ENCODE measurements at regions not wholly inside any gene's neighbourhood (a gene's known extent, or its start where the extent isn't known, plus 50 kb on each side); places are given as distances from the start of the nearest gene placed in this dataset.
"Not testable (repeated sequence)": the region's sequence is repeated elsewhere in the genome, so short reads cannot be mapped to it uniquely, and the experiment has no call there.

DNA sequence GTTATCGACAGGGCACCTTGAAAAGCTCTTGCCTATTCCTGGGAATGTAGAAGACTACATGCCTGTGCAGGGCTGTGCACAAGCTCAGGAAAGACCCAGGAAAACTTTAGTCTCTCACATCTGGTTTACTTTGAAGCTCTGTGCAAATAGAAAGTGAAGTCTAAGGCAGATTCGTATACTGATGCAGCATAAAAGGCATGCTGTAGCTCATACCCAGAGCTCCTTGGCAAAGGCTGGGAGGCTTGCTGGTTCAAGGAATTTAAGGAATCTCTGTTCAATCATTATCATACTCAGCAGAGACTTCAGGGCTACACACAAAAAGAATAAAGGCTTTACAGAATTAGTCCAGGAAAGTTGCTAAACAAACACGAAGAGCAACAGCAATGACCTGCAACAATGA, 192.0 kb downstream of the OTUD1 start:
- TF ChIP-seq, protein P1, sequence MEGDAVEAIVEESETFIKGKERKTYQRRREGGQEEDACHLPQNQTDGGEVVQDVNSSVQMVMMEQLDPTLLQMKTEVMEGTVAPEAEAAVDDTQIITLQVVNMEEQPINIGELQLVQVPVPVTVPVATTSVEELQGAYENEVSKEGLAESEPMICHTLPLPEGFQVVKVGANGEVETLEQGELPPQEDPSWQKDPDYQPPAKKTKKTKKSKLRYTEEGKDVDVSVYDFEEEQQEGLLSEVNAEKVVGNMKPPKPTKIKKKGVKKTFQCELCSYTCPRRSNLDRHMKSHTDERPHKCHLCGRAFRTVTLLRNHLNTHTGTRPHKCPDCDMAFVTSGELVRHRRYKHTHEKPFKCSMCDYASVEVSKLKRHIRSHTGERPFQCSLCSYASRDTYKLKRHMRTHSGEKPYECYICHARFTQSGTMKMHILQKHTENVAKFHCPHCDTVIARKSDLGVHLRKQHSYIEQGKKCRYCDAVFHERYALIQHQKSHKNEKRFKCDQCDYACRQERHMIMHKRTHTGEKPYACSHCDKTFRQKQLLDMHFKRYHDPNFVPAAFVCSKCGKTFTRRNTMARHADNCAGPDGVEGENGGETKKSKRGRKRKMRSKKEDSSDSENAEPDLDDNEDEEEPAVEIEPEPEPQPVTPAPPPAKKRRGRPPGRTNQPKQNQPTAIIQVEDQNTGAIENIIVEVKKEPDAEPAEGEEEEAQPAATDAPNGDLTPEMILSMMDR (IDR thresholded peaks at IDR 0.05), result no peak
- TF ChIP-seq POLR2A (IDR thresholded peaks at IDR 0.05), result no peak
- Histone ChIP-seq H3K9me3 (no peaks in the 10 kb centered on the region), H3K27me3 (no peaks in the 10 kb centered on the region), H3K4me1 (no peaks in the 10 kb centered on the region), H3K27ac (no peak overlapping the region), H3K4me3 (no peak overlapping the region), H3K36me3 (no peaks in the 10 kb centered on the region)
- no peak for DNase-seq

DNA sequence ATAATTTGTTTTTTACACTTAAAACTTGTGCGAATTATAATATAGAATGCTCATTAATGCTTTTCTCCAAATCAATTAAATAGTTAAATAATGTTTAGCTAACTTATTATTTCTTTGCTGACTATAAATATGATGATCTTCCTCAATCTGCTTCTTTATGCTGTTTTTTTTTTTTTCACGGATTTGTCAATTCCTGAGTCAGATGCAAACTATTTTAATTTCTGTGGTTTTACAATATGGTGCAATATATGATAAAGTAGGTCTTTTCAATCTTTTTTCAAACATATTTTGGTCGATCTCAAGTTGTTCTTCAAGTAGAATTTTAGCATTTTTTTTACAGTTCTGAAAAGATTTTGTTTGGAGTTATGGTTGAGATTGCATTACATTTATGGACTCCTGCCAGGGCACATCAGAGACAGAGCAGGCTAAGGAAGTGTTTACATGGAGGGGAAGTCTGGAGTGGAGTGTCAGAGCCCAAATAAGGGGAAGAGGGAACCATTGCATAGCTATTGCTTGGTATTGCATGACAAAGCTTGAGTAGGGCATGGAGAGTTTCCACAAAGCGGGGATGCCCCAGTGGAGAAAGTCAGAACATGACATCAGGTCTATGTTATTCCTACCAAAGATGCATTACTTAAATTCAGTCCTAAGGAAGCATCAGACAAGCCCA, 204.4 kb downstream of the OTUD1 start:
- Histone ChIP-seq H3K27ac (no peak overlapping the region), H3K9me3 (no peaks in the 10 kb centered on the region), H3K4me3 (no peak overlapping the region), H3K36me3 (no peaks in the 10 kb centered on the region), H3K27me3 (no peaks in the 10 kb centered on the region), H3K4me1 (no peaks in the 10 kb centered on the region)
- TF ChIP-seq POLR2A (IDR thresholded peaks at IDR 0.05), result no peak
- TF ChIP-seq, protein P1 (IDR thresholded peaks at IDR 0.05), result no peak
- no peak for DNase-seq

DNA sequence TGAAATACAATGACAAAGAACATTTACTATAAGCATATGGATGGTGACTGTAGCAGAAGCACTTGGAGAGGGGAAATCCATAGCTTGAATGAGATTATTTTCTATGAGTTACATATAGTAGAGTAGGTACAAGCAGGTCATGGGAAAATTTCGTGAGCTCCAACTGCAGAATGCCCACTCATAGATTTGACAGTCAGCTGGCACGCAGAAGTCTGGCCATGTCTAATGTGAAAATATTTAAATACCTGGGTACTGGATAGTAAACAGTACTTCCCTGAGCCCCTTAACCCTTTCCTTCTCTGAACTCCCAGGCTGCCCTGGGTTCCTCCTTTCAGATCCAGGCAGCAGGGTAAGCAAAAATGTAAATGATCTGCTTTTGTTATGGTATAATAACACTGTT, 209.7 kb downstream of the OTUD1 start:
- TF ChIP-seq POLR2A (IDR thresholded peaks at IDR 0.05), result no peak
- TF ChIP-seq, protein P1 (IDR thresholded peaks at IDR 0.05), result no peak
- no peak for DNase-seq
- H3K4me1 ChIP-seq, result no peaks in the 10 kb centered on the region
- no peak overlapping the region for H3K27ac ChIP-seq
- H3K4me3 ChIP-seq, result no peak overlapping the region
- no peaks in the 10 kb centered on the region for H3K27me3 ChIP-seq
- H3K9me3 ChIP-seq, result no peaks in the 10 kb centered on the region
- no peaks in the 10 kb centered on the region for H3K36me3 ChIP-seq

DNA sequence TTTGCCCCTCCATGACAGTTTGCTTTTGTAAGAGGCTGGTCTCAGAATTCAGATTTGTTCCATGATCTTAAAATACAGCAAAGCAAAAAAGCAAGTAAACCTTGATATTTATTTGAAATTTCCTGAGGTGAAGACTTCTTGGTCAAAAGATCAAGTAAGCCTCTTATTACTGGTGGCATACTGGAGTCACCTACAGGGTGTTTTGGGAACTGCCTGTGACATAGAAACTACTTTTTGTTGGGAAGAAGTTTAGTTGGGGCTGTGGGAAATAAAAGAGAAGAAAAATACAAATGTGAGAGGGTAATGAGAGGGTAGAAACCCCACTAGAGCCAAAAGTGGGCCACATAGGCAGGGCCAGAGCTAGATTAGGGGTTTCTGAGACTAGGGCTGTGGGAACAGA, 217.9 kb downstream of the OTUD1 start:
- no peak for TF ChIP-seq POLR2A (IDR thresholded peaks at IDR 0.05)
- TF ChIP-seq, protein P1 (IDR thresholded peaks at IDR 0.05), result peak in 3 of 6 experiments; percentile 24 to 35 (median 29)
- Histone ChIP-seq H3K27ac (no peak overlapping the region), H3K9me3 (no peaks in the 10 kb centered on the region), H3K4me1 (no peaks in the 10 kb centered on the region), H3K36me3 (no peaks in the 10 kb centered on the region), H3K4me3 (no peak overlapping the region), H3K27me3 (no peaks in the 10 kb centered on the region)
- no peak for DNase-seq

DNA sequence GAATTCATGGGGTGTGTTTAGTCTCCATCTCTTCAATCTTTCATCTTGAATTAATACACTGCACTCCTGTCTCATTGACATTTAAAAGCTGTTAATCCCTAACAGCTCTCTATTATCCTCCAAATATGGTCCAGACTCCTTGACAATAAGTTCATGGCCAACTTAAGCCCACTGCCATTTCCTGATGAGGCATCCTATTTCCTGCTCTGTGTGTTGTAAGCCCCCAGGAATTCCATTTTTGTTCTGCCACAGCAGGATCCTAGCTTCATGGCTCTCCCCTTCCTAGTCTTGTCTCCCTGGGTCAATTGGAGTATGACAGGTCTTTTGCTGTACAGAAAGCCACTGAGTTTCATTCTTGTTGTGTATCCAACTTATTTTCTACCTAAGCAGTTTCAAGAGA, 218.8 kb downstream of the OTUD1 start:
- no peak overlapping the region for H3K4me3 ChIP-seq
- H3K36me3 ChIP-seq, result no peaks in the 10 kb centered on the region
- H3K27ac ChIP-seq, result no peak overlapping the region
- no peaks in the 10 kb centered on the region for H3K27me3 ChIP-seq
- H3K9me3 ChIP-seq, result no peaks in the 10 kb centered on the region
- TF ChIP-seq, protein P1 (IDR thresholded peaks at IDR 0.05), result no peak
- TF ChIP-seq POLR2A (IDR thresholded peaks at IDR 0.05), result no peak
- H3K4me1 ChIP-seq, result no peaks in the 10 kb centered on the region
- DNase-seq, result no peak

DNA sequence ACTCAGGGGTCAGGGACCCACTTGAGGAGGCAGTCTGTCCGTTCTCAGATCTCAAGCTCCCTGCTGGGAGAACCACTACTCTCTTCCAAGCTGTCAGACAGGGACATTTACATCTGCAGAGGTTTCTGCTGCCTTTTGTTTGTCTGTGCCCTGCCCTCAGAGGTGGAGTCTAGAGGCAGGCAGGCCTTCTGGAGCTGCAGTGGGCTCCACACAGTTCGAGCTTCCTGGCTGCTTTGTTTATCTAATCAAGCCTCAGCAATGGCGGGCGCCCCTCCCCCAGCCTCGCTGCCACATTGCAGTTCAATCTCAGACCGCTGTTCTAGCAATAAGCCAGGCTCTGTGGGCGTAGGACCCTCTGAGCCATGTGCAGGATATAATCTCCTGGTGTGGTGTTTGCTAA, 233.0 kb downstream of the OTUD1 start:
- H3K36me3 ChIP-seq, H3K27ac ChIP-seq, H3K9me3 ChIP-seq, H3K27me3 ChIP-seq, H3K4me1 ChIP-seq, H3K4me3 ChIP-seq, DNase-seq: not testable (repeated sequence)

All from Peyer's patch (tissue), 4 donors.